ENCODE measurements at regions not wholly inside any gene's neighbourhood (a gene's known extent, or its start where the extent isn't known, plus 50 kb on each side); places are given as distances from the start of the nearest gene placed in this dataset.
"Not testable (repeated sequence)": the region's sequence is repeated elsewhere in the genome, so short reads cannot be mapped to it uniquely, and the experiment has no call there.

- DNase-seq = no peak
Observed at GRCh38 chr2:147451902-147452515, 392.8 kb upstream of the ACVR2A start.

- no peak for DNase-seq
Observed at GRCh38 chr2:147450661-147451510, 393.9 kb upstream of the ACVR2A start.

GRCh38 chr2:147449323-147449991 lies 395.4 kb upstream of the ACVR2A start:
- DNase-seq = no peak

- DNase-seq = no peak
Observed at GRCh38 chr2:147442816-147443215, 402.0 kb upstream of the ACVR2A start.

- DNase-seq = no peak
Observed at GRCh38 chr2:147441182-147441581, 403.6 kb upstream of the ACVR2A start.

GRCh38 chr2:147440734-147441133 lies 404.1 kb upstream of the ACVR2A start:
- no peak for DNase-seq

GRCh38 chr2:147439986-147440385 lies 404.8 kb upstream of the ACVR2A start:
- DNase-seq = no peak

GRCh38 chr2:147438882-147439281 lies 405.9 kb upstream of the ACVR2A start:
- DNase-seq = no peak

GRCh38 chr2:147433822-147434221 lies 411.0 kb upstream of the ACVR2A start:
- no peak for DNase-seq

GRCh38 chr2:147430408-147430807 lies 414.4 kb upstream of the ACVR2A start:
- DNase-seq = no peak

GRCh38 chr2:147428120-147428747 lies 416.6 kb upstream of the ACVR2A start:
- no peak for DNase-seq

GRCh38 chr2:147425437-147426029 lies 419.3 kb upstream of the ACVR2A start:
- no peak for DNase-seq

GRCh38 chr2:147424766-147425165 lies 420.1 kb upstream of the ACVR2A start:
- no peak for DNase-seq

GRCh38 chr2:147420947-147421675 lies 423.7 kb upstream of the ACVR2A start:
- no peak for DNase-seq

- no peak for DNase-seq
Observed at GRCh38 chr2:147420517-147420916, 424.3 kb upstream of the ACVR2A start.

GRCh38 chr2:147416099-147416498 lies 428.7 kb upstream of the ACVR2A start:
- no peak for DNase-seq

GRCh38 chr2:147414656-147415055 lies 430.2 kb upstream of the ACVR2A start:
- not testable (repeated sequence) for DNase-seq

- DNase-seq = no peak
Observed at GRCh38 chr2:147408357-147408756, 436.5 kb upstream of the ACVR2A start.

- DNase-seq = no peak
Observed at GRCh38 chr2:147405651-147406050, 439.2 kb upstream of the ACVR2A start.

- no peak for DNase-seq
Observed at GRCh38 chr2:147398996-147399395, 445.8 kb upstream of the ACVR2A start.

- DNase-seq = no peak
Observed at GRCh38 chr2:147398301-147398700, 446.5 kb upstream of the ACVR2A start.

GRCh38 chr2:147396890-147397289 lies 447.9 kb upstream of the ACVR2A start:
- no peak for DNase-seq

Measured in GF-D8 (cell line).